H9 (cell line): ENCODE measurements at regions not wholly inside any gene's neighbourhood (a gene's known extent, or its start where the extent isn't known, plus 50 kb on each side); places are given as distances from the start of the nearest gene placed in this dataset.

ENCODE experiments used
- DNase-seq: peaks from one replicate; pipeline ENCODE4 v3.0.0-alpha.2; 2017
- H2AFZ ChIP-seq: one replicate; pipeline ENCODE4 v1.6.1; 2013; ENCODE audit warnings: mild to moderate bottlenecking, low read length, control low read depth, moderate library complexity
- H2AK5ac ChIP-seq: 2 replicates; pipeline ENCODE4 v1.6.1; 2013; ENCODE audit warnings: low read length, control low read depth, mixed read lengths; ENCODE audit not compliant: insufficient read length
- H2BK120ac ChIP-seq: one replicate; pipeline ENCODE4 v1.6.1; 2013; ENCODE audit warnings: low read depth, mild to moderate bottlenecking, low read length, control low read depth, inconsistent platforms; ENCODE audit not compliant: poor library complexity, severe bottlenecking
- H2BK12ac ChIP-seq: 2 replicates; pipeline ENCODE4 v1.6.1; 2013; ENCODE audit warnings: low read length, control low read depth, mixed read lengths, low read depth; ENCODE audit not compliant: insufficient read length
- H2BK15ac ChIP-seq: 2 replicates; pipeline ENCODE4 v1.6.1; 2013; ENCODE audit warnings: low read depth, low read length, control low read depth
- H2BK20ac ChIP-seq: one replicate; pipeline ENCODE4 v1.6.1; 2013; ENCODE audit warnings: low read depth, mild to moderate bottlenecking, low read length, control low read depth, inconsistent platforms; ENCODE audit not compliant: poor library complexity, severe bottlenecking
- H2BK5ac ChIP-seq: 2 replicates; pipeline ENCODE4 v1.6.1; 2013; ENCODE audit warnings: low read length, control low read depth, mixed read lengths; ENCODE audit not compliant: insufficient read length
- H3K14ac ChIP-seq: 2 replicates; pipeline ENCODE4 v1.6.1; 2013; ENCODE audit warnings: low read length, control low read depth; ENCODE audit not compliant: insufficient read depth
- H3K18ac ChIP-seq: 2 replicates; pipeline ENCODE4 v1.6.1; 2013; ENCODE audit warnings: low read depth, mild to moderate bottlenecking, mixed read lengths, low read length, control low read depth; ENCODE audit not compliant: insufficient read length
- H3K23ac ChIP-seq: 2 replicates; pipeline ENCODE4 v1.6.1; 2013; ENCODE audit warnings: low read length, control low read depth, mixed read lengths, low read depth; ENCODE audit not compliant: insufficient read length
- H3K23me2 ChIP-seq: 2 replicates; pipeline ENCODE4 v1.6.1; 2013; ENCODE audit warnings: low read depth, mild to moderate bottlenecking, mixed read lengths, low read length, control low read depth; ENCODE audit not compliant: insufficient read length, poor library complexity, severe bottlenecking
- H3K27ac ChIP-seq: 2 replicates; pipeline ENCODE4 v1.5.1; 2013; ENCODE audit warnings: low read length, control low read depth, mixed read lengths, low read depth; ENCODE audit not compliant: insufficient read length
- H3K27me3 ChIP-seq: 2 replicates; pipeline ENCODE4 v1.6.1; 2013; ENCODE audit warnings: low read length, control low read depth, inconsistent platforms; ENCODE audit not compliant: insufficient read depth
- H3K4ac ChIP-seq: 2 replicates; pipeline ENCODE4 v1.6.1; 2013; ENCODE audit warnings: low read depth, mild to moderate bottlenecking, control low read depth, inconsistent platforms, low read length, moderate library complexity
- H3K4me1 ChIP-seq: 2 replicates; pipeline ENCODE4 v1.6.1; 2013; ENCODE audit warnings: low read length, control low read depth, inconsistent platforms; ENCODE audit not compliant: insufficient read depth
- H3K4me2 ChIP-seq: 2 replicates; pipeline ENCODE4 v1.6.1; 2013; ENCODE audit warnings: low read length, control low read depth, mixed read lengths; ENCODE audit not compliant: insufficient read length, insufficient read depth
- H3K56ac ChIP-seq: 2 replicates; pipeline ENCODE4 v1.6.1; 2013; ENCODE audit warnings: low read depth, mild to moderate bottlenecking, mixed read lengths, low read length, control low read depth; ENCODE audit not compliant: insufficient read length
- H3K79me1 ChIP-seq: 2 replicates; pipeline ENCODE4 v1.6.1; 2013; ENCODE audit warnings: low read depth, mild to moderate bottlenecking, moderate library complexity, low read length, control low read depth, inconsistent platforms; ENCODE audit not compliant: insufficient read depth, poor library complexity, severe bottlenecking
- H3K79me2 ChIP-seq: 2 replicates; pipeline ENCODE4 v1.6.1; 2013; ENCODE audit warnings: low read length, control low read depth, inconsistent platforms; ENCODE audit not compliant: insufficient read depth
- H3K9ac ChIP-seq: 2 replicates; pipeline ENCODE4 v1.6.1; 2013; ENCODE audit warnings: low read length, control low read depth, mixed read lengths; ENCODE audit not compliant: insufficient read length; ENCODE audit errors: extremely low read depth
- H3K9me3 ChIP-seq: one replicate; pipeline ENCODE4 v1.6.1; 2013; ENCODE audit warnings: low read depth, low read length, inconsistent platforms; ENCODE audit not compliant: control insufficient read depth
- H3T11ph ChIP-seq: one replicate; pipeline ENCODE4 v1.6.1; 2013; ENCODE audit warnings: mild to moderate bottlenecking, low read length, control low read depth, inconsistent platforms
- H4K20me1 ChIP-seq: one replicate; pipeline ENCODE4 v1.6.1; 2013; ENCODE audit not compliant: control insufficient read depth, insufficient read length, insufficient read depth
- H4K5ac ChIP-seq: 2 replicates; pipeline ENCODE4 v1.6.1; 2013; ENCODE audit warnings: low read depth, mild to moderate bottlenecking, mixed read lengths, low read length, control low read depth; ENCODE audit not compliant: insufficient read length
- H4K8ac ChIP-seq: replicated peaks from 2 replicates; pipeline ENCODE4 v1.6.1; 2013; ENCODE audit warnings: low read length, control low read depth, mixed read lengths, low read depth; ENCODE audit not compliant: insufficient read length
- H4K91ac ChIP-seq: 2 replicates; pipeline ENCODE4 v1.6.1; 2013; ENCODE audit warnings: low read depth, mild to moderate bottlenecking, moderate library complexity, mixed read lengths, low read length, control low read depth; ENCODE audit not compliant: insufficient read length
- H3K27ac Mint-ChIP-seq, 3 experiments: 2 replicates in 2 of 3; 3 replicates in 1 of 3; pipeline ENCODE4 v1.8.0; 2020 to 2021; ENCODE audit warnings: mixed read lengths in 3 of 3, mild to moderate bottlenecking in 1 of 3, moderate library complexity in 1 of 3
- H3K27me3 Mint-ChIP-seq: 2 replicates; pipeline ENCODE4 v1.8.0; 2021; ENCODE audit warnings: low read depth, mild to moderate bottlenecking, moderate library complexity, mixed read lengths
- H3K36me3 Mint-ChIP-seq, 3 experiments: 2 replicates in 2 of 3; 3 replicates in 1 of 3; pipeline ENCODE4 v1.8.0; 2020 to 2021; ENCODE audit warnings: low read depth in 3 of 3, mixed read lengths in 3 of 3; ENCODE audit not compliant: insufficient read depth in 1 of 3
- H3K4me1 Mint-ChIP-seq, 2 experiments: 2 replicates each; pipeline ENCODE4 v1.8.0; 2020; ENCODE audit warnings: mixed read lengths in 2 of 2
- H3K4me3 Mint-ChIP-seq, 2 experiments: 2 replicates in 1 of 2; 3 replicates in 1 of 2; pipeline ENCODE4 v1.8.0; 2020 to 2021; ENCODE audit warnings: mild to moderate bottlenecking in 2 of 2, mixed read lengths in 2 of 2, moderate library complexity in 1 of 2
- H3K9me3 Mint-ChIP-seq, 2 experiments: 2 replicates in 1 of 2; 3 replicates in 1 of 2; pipeline ENCODE4 v1.8.0; 2020; ENCODE audit warnings: mild to moderate bottlenecking in 2 of 2, mixed read lengths in 2 of 2, moderate library complexity in 1 of 2
- WGBS: extraction: QIAGEN DNeasy Blood & Tissue Kit; methylation state at CpG from one replicate; pipeline ENCODE4 v1.1.7; 2013; ENCODE audit warnings: missing lambda C conversion rate, low lambda C conversion rate, mixed read lengths; ENCODE audit not compliant: insufficient read length; ENCODE audit errors: extremely low coverage; 5-methylcytosine and 5-hydroxymethylcytosine counted together
- TF ChIP-seq, protein P1 (sequence below): fragments of 200-600 bp; sonication (generic); conservative IDR thresholded peaks from 3 replicates; pipeline ENCODE4 v1.8.0; 2021; ENCODE audit warnings: antibody characterized with exemption, mild to moderate bottlenecking

- Histone ChIP-seq H3K56ac (no peak overlapping the region), H2BK12ac (no peak overlapping the region), H4K5ac (no peak overlapping the region), H3K4me2 (no peak overlapping the region), H3K23ac (no peak overlapping the region), H3K14ac (no peak overlapping the region), H2BK15ac (no peak overlapping the region), H2AK5ac (no peak overlapping the region), H3K18ac (no peak overlapping the region), H2BK20ac (no peak overlapping the region), H3K4me1 (no peaks in the 10 kb centered on the region), H3K79me2 (no peaks in the 10 kb centered on the region), H3K23me2 (no peaks in the 10 kb centered on the region), H2BK120ac (no peak overlapping the region), H4K8ac (no peak overlapping the region), H4K20me1 (no peaks in the 10 kb centered on the region), H3T11ph (no peak overlapping the region), H2BK5ac (no peak overlapping the region), H3K79me1 (no peaks in the 10 kb centered on the region), H3K9ac (no peak overlapping the region), H3K9me3 (no peaks in the 10 kb centered on the region), H4K91ac (no peak overlapping the region), H2AFZ (no peak overlapping the region), H3K4ac (no peak overlapping the region), H3K27ac (no peak overlapping the region), H3K27me3 (no peaks in the 10 kb centered on the region)
- DNase-seq: no peak
- H3K27me3 Mint-ChIP-seq: no peaks in the 10 kb centered on the region
- TF ChIP-seq, protein P1, sequence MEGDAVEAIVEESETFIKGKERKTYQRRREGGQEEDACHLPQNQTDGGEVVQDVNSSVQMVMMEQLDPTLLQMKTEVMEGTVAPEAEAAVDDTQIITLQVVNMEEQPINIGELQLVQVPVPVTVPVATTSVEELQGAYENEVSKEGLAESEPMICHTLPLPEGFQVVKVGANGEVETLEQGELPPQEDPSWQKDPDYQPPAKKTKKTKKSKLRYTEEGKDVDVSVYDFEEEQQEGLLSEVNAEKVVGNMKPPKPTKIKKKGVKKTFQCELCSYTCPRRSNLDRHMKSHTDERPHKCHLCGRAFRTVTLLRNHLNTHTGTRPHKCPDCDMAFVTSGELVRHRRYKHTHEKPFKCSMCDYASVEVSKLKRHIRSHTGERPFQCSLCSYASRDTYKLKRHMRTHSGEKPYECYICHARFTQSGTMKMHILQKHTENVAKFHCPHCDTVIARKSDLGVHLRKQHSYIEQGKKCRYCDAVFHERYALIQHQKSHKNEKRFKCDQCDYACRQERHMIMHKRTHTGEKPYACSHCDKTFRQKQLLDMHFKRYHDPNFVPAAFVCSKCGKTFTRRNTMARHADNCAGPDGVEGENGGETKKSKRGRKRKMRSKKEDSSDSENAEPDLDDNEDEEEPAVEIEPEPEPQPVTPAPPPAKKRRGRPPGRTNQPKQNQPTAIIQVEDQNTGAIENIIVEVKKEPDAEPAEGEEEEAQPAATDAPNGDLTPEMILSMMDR: no peak
- no peaks in the 10 kb centered on the region for H3K36me3 Mint-ChIP-seq
- H3K4me3 Mint-ChIP-seq: no peak overlapping the region
- no peaks in the 10 kb centered on the region for H3K9me3 Mint-ChIP-seq
- H3K4me1 Mint-ChIP-seq: no peaks in the 10 kb centered on the region
- no CpG with 5 or more reads among the region's 5 CpGs for WGBS
- no peak overlapping the region for H3K27ac Mint-ChIP-seq
Measured at GRCh38 chr4:179605196-179605595, 2163.0 kb upstream of the AGA start.
